Karpas-422 (cell line): ENCODE measurements at regions not wholly inside any gene's neighbourhood (a gene's known extent, or its start where the extent isn't known, plus 50 kb on each side); places are given as distances from the start of the nearest gene placed in this dataset.

ENCODE experiments used
- DNase-seq: peaks from one replicate; pipeline ENCODE4 v3.0.0-alpha.2; 2015
- H2AFZ ChIP-seq: fragments of 200-600 bp; sonication (generic); 2 replicates; pipeline ENCODE4 v1.6.1; 2014; ENCODE audit warnings: antibody characterized with exemption, low read length, mixed read lengths
- H3K27ac ChIP-seq: fragments of 200-600 bp; sonication (generic); 2 replicates; pipeline ENCODE4 v1.5.1; 2014; ENCODE audit warnings: mild to moderate bottlenecking, low read length, moderate library complexity
- H3K27me3 ChIP-seq: fragments of 200-600 bp; sonication (generic); 2 replicates; pipeline ENCODE4 v1.6.1; 2014; ENCODE audit warnings: low read length, mixed read lengths
- H3K36me3 ChIP-seq: fragments of 200-600 bp; sonication (generic); 2 replicates; pipeline ENCODE4 v1.6.1; 2014; ENCODE audit warnings: low read length, mixed read lengths; ENCODE audit not compliant: insufficient read depth
- H3K4me1 ChIP-seq: fragments of 200-600 bp; sonication (generic); 2 replicates; pipeline ENCODE4 v1.6.1; 2014; ENCODE audit warnings: mild to moderate bottlenecking, low read length, mixed read lengths
- H3K4me2 ChIP-seq: fragments of 200-600 bp; sonication (generic); 2 replicates; pipeline ENCODE4 v1.6.1; 2014; ENCODE audit warnings: low read length, low read depth, mild to moderate bottlenecking; ENCODE audit not compliant: poor library complexity, severe bottlenecking
- H3K4me3 ChIP-seq: fragments of 200-600 bp; sonication (generic); 2 replicates; pipeline ENCODE4 v1.5.1; 2014; ENCODE audit warnings: mild to moderate bottlenecking, antibody characterized with exemption, low read length, mixed read lengths
- H3K79me2 ChIP-seq: fragments of 200-600 bp; sonication (generic); 2 replicates; pipeline ENCODE4 v1.6.1; 2014; ENCODE audit warnings: mild to moderate bottlenecking, low read length, mixed read lengths
- H3K9ac ChIP-seq: fragments of 200-600 bp; sonication (generic); 2 replicates; pipeline ENCODE4 v1.6.0; 2014; ENCODE audit warnings: low read length
- H3K9me2 ChIP-seq: fragments of 200-600 bp; sonication (generic), shearing (Covaris generic); replicated peaks from 2 replicates; pipeline ENCODE4 v1.6.0; 2014; ENCODE audit warnings: mild to moderate bottlenecking, low read length, moderate library complexity; ENCODE audit not compliant: insufficient read depth
- H3K9me3 ChIP-seq: fragments of 300-700, 200-600 bp; sonication (generic); 2 replicates; pipeline ENCODE4 v1.6.1; 2014; ENCODE audit warnings: low read length, mixed read lengths
- H4K20me1 ChIP-seq: fragments of 200-600 bp; sonication (generic); 2 replicates; pipeline ENCODE4 v1.6.1; 2014; ENCODE audit warnings: mild to moderate bottlenecking, antibody characterized with exemption, low read length, low read depth; ENCODE audit not compliant: insufficient read depth

GRCh38 chr10:113287592-113287991 lies 265.3 kb upstream of the HABP2 start:
- Histone ChIP-seq H4K20me1 (no peaks in the 10 kb centered on the region), H3K4me3 (no peak overlapping the region), H3K4me1 (no peaks in the 10 kb centered on the region), H3K27ac (no peak overlapping the region), H3K9me3 (no peaks in the 10 kb centered on the region), H3K4me2 (no peak overlapping the region), H3K9me2 (no peaks in the 10 kb centered on the region), H3K36me3 (no peaks in the 10 kb centered on the region), H2AFZ (no peak overlapping the region), H3K79me2 (no peaks in the 10 kb centered on the region), H3K9ac (no peak overlapping the region), H3K27me3 (no peaks in the 10 kb centered on the region)
- DNase-seq, result no peak

GRCh38 chr10:113290137-113290536 lies 262.7 kb upstream of the HABP2 start:
- no peak for DNase-seq
- no peak overlapping the region for H2AFZ ChIP-seq
- H3K4me1 ChIP-seq, result no peaks in the 10 kb centered on the region
- H3K27ac ChIP-seq, result no peak overlapping the region
- H3K27me3 ChIP-seq, result no peaks in the 10 kb centered on the region
- H4K20me1 ChIP-seq, result no peaks in the 10 kb centered on the region
- no peak overlapping the region for H3K9ac ChIP-seq
- no peak overlapping the region for H3K4me3 ChIP-seq
- H3K79me2 ChIP-seq, result no peaks in the 10 kb centered on the region
- no peaks in the 10 kb centered on the region for H3K36me3 ChIP-seq
- H3K9me3 ChIP-seq, result no peaks in the 10 kb centered on the region
- no peak overlapping the region for H3K4me2 ChIP-seq
- H3K9me2 ChIP-seq, result no peaks in the 10 kb centered on the region

DNA sequence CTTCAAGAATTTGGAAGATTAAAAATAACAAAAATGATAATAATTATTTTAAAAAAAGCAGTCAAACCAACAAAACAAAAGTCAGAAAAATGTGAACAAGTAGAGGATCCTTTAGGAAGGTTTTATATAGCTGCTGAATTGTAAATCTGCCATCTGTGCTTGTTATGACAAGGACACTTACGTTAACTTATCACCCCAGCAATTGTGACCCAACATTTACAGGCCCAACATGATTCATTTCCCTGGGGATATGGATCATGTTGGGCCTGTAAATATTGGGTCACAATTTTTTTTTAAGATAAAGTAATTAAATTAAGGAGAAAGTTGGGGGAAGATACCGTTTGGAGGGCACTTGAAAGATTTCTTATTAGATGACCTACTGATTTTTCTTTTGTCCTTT lies 261.4 kb upstream of the HABP2 start:
- DNase-seq, result no peak
- no peak overlapping the region for H3K4me3 ChIP-seq
- H3K36me3 ChIP-seq, result no peaks in the 10 kb centered on the region
- H3K9me2 ChIP-seq, result no peaks in the 10 kb centered on the region
- H3K79me2 ChIP-seq, result no peaks in the 10 kb centered on the region
- no peak overlapping the region for H3K27ac ChIP-seq
- no peak overlapping the region for H2AFZ ChIP-seq
- H3K4me1 ChIP-seq, result no peaks in the 10 kb centered on the region
- H3K9ac ChIP-seq, result no peak overlapping the region
- H3K9me3 ChIP-seq, result no peaks in the 10 kb centered on the region
- H4K20me1 ChIP-seq, result no peaks in the 10 kb centered on the region
- H3K27me3 ChIP-seq, result no peaks in the 10 kb centered on the region
- H3K4me2 ChIP-seq, result no peak overlapping the region

GRCh38 chr10:113292086-113292485 lies 260.8 kb upstream of the HABP2 start:
- no peaks in the 10 kb centered on the region for H3K9me2 ChIP-seq
- H3K79me2 ChIP-seq, result no peaks in the 10 kb centered on the region
- H3K36me3 ChIP-seq, result no peaks in the 10 kb centered on the region
- no peak overlapping the region for H3K27ac ChIP-seq
- no peak overlapping the region for H3K4me3 ChIP-seq
- H3K4me1 ChIP-seq, result no peaks in the 10 kb centered on the region
- no peaks in the 10 kb centered on the region for H3K27me3 ChIP-seq
- H3K9ac ChIP-seq, result no peak overlapping the region
- DNase-seq, result no peak
- H3K9me3 ChIP-seq, result no peaks in the 10 kb centered on the region
- no peak overlapping the region for H3K4me2 ChIP-seq
- H4K20me1 ChIP-seq, result no peaks in the 10 kb centered on the region
- H2AFZ ChIP-seq, result no peak overlapping the region

- Histone ChIP-seq H3K4me2 (no peak overlapping the region), H3K9me2 (no peaks in the 10 kb centered on the region), H4K20me1 (no peaks in the 10 kb centered on the region), H3K4me1 (no peaks in the 10 kb centered on the region), H3K9me3 (no peaks in the 10 kb centered on the region), H3K4me3 (no peak overlapping the region), H3K9ac (no peak overlapping the region), H3K79me2 (no peaks in the 10 kb centered on the region), H3K27ac (no peak overlapping the region), H3K27me3 (no peaks in the 10 kb centered on the region), H3K36me3 (no peaks in the 10 kb centered on the region), H2AFZ (no peak overlapping the region)
- no peak for DNase-seq
These were observed 260.1 kb upstream of the HABP2 start for GRCh38 chr10:113292743-113293142.

DNA sequence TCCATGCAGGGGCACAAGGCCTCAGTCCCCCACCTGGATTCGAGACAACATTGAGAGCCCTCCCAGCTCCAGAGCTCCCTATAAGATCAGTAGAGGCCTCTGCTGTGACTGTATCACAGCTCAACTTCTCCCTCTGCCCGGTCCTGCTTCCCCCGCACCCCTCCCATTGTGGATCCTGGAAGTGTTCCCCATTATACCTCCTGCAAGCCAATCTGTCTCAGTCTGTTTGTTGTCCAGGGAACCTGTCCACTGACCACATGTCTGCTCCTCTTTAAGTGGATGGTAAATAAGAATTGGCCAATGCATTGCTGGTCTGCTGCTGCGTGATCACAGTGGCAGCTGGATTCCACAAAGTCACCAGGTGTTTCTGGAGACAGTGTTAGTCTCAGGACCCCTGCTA lies 259.7 kb upstream of the HABP2 start:
- H3K9me3 ChIP-seq, result no peaks in the 10 kb centered on the region

GRCh38 chr10:113294868-113295267 lies 258.0 kb upstream of the HABP2 start:
- no peak for DNase-seq
- Histone ChIP-seq H3K4me1 (no peaks in the 10 kb centered on the region), H3K36me3 (no peaks in the 10 kb centered on the region), H4K20me1 (no peaks in the 10 kb centered on the region), H2AFZ (no peak overlapping the region), H3K4me3 (no peak overlapping the region), H3K9me3 (no peaks in the 10 kb centered on the region), H3K79me2 (no peaks in the 10 kb centered on the region), H3K9me2 (no peaks in the 10 kb centered on the region), H3K9ac (no peak overlapping the region), H3K4me2 (no peak overlapping the region), H3K27me3 (no peaks in the 10 kb centered on the region), H3K27ac (no peak overlapping the region)

More for the DNA sequence above, 259.7 kb upstream of the HABP2 start:
- no peak overlapping the region for H3K4me3 ChIP-seq
- H3K79me2 ChIP-seq, result no peaks in the 10 kb centered on the region
- no peak for DNase-seq
- H3K9me2 ChIP-seq, result no peaks in the 10 kb centered on the region
- H4K20me1 ChIP-seq, result no peaks in the 10 kb centered on the region
- no peak overlapping the region for H2AFZ ChIP-seq
- H3K4me1 ChIP-seq, result no peaks in the 10 kb centered on the region
- no peaks in the 10 kb centered on the region for H3K27me3 ChIP-seq
- H3K4me2 ChIP-seq, result no peak overlapping the region
- no peaks in the 10 kb centered on the region for H3K36me3 ChIP-seq
- no peak overlapping the region for H3K9ac ChIP-seq
- H3K27ac ChIP-seq, result no peak overlapping the region

GRCh38 chr10:113297226-113297625 lies 255.6 kb upstream of the HABP2 start:
- no peaks in the 10 kb centered on the region for H3K9me3 ChIP-seq
- H2AFZ ChIP-seq, result no peak overlapping the region
- no peaks in the 10 kb centered on the region for H4K20me1 ChIP-seq
- no peaks in the 10 kb centered on the region for H3K79me2 ChIP-seq
- H3K36me3 ChIP-seq, result no peaks in the 10 kb centered on the region
- no peak overlapping the region for H3K9ac ChIP-seq
- no peak overlapping the region for H3K27ac ChIP-seq
- H3K9me2 ChIP-seq, result no peaks in the 10 kb centered on the region
- H3K4me3 ChIP-seq, result no peak overlapping the region
- no peak overlapping the region for H3K4me2 ChIP-seq
- no peaks in the 10 kb centered on the region for H3K4me1 ChIP-seq
- no peak for DNase-seq
- H3K27me3 ChIP-seq, result no peaks in the 10 kb centered on the region

GRCh38 chr10:113298616-113299015 lies 254.2 kb upstream of the HABP2 start:
- no peak overlapping the region for H3K9ac ChIP-seq
- no peaks in the 10 kb centered on the region for H4K20me1 ChIP-seq
- H3K9me3 ChIP-seq, result no peaks in the 10 kb centered on the region
- H3K79me2 ChIP-seq, result no peaks in the 10 kb centered on the region
- no peak overlapping the region for H3K27ac ChIP-seq
- H3K4me2 ChIP-seq, result no peak overlapping the region
- no peaks in the 10 kb centered on the region for H3K27me3 ChIP-seq
- no peaks in the 10 kb centered on the region for H3K4me1 ChIP-seq
- DNase-seq, result no peak
- H3K9me2 ChIP-seq, result no peaks in the 10 kb centered on the region
- H3K4me3 ChIP-seq, result no peak overlapping the region
- no peaks in the 10 kb centered on the region for H3K36me3 ChIP-seq
- no peak overlapping the region for H2AFZ ChIP-seq
